Fibroblast of villous mesenchyme (primary cell): ENCODE measurements at regions not wholly inside any gene's neighbourhood (a gene's known extent, or its start where the extent isn't known, plus 50 kb on each side); places are given as distances from the start of the nearest gene placed in this dataset.
"Not testable (repeated sequence)": the region's sequence is repeated elsewhere in the genome, so short reads cannot be mapped to it uniquely, and the experiment has no call there.

Experiments
- DNase-seq: peaks from one replicate; pipeline ENCODE4 v3.0.0-alpha.2; 2010; ENCODE audit warnings: low read depth
- H3K4me3 ChIP-seq: 2 replicates; pipeline ENCODE4 v1.5.1; 2011; ENCODE audit warnings: low read depth, mild to moderate bottlenecking, low read length
- TF ChIP-seq, protein P1 (sequence below): IDR thresholded peaks from 2 replicates; pipeline ENCODE4 v1.5.1; 2012; ENCODE audit warnings: low read depth, mild to moderate bottlenecking, low read length; ENCODE audit not compliant: insufficient read depth

DNA sequence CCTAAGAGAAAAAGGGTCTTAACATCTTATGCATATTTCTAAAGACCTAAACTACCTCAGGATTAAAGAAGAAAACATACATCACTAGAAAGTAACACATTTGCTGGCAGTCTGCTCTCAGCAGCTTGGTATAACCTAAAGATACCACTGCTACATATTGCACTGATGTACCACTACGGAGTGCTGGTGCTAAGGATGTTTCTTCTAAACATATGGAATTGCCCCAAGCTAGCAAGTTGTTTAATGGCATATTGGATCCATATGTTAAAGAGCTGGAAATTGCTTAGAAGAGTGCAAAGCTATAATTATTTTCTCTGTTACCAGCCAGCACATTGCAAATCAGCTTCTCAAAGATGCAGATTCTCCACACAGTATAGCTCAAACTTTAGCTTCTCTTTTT is 436.5 kb upstream of the GALNTL6 start:
- no peak for DNase-seq
- H3K4me3 ChIP-seq = no peak overlapping the region
- TF ChIP-seq, protein P1, sequence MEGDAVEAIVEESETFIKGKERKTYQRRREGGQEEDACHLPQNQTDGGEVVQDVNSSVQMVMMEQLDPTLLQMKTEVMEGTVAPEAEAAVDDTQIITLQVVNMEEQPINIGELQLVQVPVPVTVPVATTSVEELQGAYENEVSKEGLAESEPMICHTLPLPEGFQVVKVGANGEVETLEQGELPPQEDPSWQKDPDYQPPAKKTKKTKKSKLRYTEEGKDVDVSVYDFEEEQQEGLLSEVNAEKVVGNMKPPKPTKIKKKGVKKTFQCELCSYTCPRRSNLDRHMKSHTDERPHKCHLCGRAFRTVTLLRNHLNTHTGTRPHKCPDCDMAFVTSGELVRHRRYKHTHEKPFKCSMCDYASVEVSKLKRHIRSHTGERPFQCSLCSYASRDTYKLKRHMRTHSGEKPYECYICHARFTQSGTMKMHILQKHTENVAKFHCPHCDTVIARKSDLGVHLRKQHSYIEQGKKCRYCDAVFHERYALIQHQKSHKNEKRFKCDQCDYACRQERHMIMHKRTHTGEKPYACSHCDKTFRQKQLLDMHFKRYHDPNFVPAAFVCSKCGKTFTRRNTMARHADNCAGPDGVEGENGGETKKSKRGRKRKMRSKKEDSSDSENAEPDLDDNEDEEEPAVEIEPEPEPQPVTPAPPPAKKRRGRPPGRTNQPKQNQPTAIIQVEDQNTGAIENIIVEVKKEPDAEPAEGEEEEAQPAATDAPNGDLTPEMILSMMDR = no peak

DNA sequence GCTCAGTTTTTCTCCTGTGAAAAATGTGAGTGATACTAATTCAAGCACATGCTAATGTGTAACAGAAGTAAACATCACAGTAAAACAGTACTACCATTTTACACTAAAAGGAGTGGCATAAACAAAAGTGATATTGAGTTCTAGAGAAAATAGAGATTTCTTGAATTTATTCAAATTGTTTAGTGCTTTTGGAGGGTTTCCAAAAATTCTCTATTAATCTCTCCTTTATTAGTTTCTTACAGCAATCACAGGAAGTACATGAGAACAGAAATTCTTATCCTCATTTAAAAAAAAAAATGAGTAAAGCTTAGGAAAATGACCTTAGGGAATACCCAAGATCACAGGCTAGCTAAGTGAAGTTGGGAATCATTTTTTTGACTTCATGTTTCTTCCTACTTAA is 459.7 kb upstream of the GALNTL6 start:
- H3K4me3 ChIP-seq = no peak overlapping the region
- TF ChIP-seq, protein P1 = no peak
- DNase-seq = no peak

DNA sequence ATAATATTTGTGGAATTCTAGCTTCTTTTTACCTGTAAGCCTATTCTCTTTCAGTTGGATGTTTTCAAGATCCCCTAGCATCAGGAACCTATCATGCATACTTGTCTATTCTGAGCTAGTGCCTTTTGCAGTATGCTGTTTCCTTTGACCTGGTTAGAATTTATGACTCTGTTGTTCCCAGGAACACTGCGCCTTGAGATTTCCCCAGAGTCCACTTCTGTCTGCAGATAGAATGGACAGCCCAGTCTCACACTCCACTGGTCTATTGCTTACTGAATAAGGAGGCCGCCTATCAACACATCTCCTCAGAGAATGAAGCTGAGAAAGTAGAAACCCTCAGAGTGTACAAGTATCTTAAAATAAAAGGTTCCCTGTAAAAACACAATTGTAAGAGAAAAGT is 465.1 kb upstream of the GALNTL6 start:
- DNase-seq = no peak
- no peak overlapping the region for H3K4me3 ChIP-seq
- TF ChIP-seq, protein P1 = no peak

DNA sequence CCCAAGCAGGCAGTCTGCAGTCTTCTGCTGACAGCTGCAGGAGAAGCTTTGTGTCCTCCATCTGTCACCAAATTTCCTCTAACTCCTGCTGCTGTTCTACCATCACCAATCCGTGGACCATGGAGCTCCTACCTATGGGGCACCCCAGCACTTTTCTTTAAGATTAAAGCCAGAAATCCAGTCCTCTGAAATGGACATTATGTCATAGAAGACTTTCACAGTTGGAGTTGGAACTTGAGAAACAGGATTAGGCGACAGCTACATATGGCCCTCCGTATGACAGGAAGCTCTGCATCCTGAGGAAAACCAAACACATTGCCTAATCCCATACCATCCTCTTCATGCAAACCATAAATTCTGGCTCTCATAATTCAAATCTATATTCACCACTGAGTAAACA is 470.6 kb upstream of the GALNTL6 start:
- no peak for DNase-seq
- TF ChIP-seq, protein P1 = no peak
- H3K4me3 ChIP-seq = no peak overlapping the region

DNA sequence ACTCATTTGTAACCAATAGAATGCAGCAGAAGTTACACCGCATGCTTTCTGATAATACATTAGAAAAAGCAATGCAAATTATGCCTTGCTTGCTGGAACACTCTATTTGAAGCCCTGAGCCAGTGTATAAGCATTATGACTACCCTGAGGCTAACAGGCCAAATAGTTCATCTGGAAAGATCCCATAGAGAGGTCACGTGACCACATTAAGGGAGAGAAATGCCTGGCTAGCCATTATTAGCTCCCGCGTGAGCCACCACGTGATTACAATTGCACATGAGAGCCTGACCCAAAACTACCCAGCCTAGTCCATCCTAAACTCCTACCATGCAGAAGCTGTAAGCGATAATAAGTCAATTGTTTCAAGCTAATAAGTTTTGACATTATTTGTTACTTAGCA is 472.9 kb upstream of the GALNTL6 start:
- TF ChIP-seq, protein P1 = no peak
- DNase-seq = no peak

DNA sequence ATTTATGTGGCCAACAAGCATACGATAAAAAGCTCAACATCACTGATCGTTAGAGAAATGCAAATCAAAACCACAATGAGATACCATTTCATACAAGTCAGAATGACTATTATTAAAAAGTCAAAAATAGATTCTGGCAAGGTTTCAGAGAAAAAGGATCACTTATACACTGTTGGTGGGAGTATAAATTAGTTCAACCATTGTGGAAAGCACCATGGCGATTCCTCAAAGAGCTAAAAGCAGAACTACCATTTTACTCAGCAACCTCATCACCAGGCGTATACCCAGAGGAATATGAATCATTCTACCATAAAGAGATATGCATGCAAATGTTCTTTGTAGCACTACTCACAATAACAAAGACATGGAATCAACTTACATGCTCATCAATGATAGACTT is 478.7 kb upstream of the GALNTL6 start:
- H3K4me3 ChIP-seq = no peak overlapping the region
- no peak for DNase-seq
- TF ChIP-seq, protein P1 = no peak

More for the DNA sequence above, 472.9 kb upstream of the GALNTL6 start:
- no peak overlapping the region for H3K4me3 ChIP-seq

DNA sequence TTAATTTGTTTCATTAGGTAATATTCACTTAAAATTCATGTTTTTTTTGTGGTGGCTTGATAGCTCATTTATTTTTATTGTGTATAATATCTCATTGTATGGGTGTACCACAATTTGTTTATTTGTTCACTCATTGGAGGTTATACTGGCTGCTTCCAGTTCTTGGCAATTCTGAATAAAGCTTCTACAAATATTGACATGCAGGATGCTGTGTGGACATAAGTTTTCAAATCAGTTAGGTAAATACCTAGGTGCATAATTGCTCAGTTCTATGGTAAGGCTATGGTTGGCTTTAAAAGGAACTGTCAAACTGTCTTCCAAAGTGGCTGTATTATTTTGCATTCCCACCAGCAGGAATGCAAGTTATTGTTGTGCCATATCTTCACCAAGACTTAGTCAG is 504.5 kb upstream of the GALNTL6 start:
- no peak overlapping the region for H3K4me3 ChIP-seq
- TF ChIP-seq, protein P1 = no peak
- DNase-seq = no peak

DNA sequence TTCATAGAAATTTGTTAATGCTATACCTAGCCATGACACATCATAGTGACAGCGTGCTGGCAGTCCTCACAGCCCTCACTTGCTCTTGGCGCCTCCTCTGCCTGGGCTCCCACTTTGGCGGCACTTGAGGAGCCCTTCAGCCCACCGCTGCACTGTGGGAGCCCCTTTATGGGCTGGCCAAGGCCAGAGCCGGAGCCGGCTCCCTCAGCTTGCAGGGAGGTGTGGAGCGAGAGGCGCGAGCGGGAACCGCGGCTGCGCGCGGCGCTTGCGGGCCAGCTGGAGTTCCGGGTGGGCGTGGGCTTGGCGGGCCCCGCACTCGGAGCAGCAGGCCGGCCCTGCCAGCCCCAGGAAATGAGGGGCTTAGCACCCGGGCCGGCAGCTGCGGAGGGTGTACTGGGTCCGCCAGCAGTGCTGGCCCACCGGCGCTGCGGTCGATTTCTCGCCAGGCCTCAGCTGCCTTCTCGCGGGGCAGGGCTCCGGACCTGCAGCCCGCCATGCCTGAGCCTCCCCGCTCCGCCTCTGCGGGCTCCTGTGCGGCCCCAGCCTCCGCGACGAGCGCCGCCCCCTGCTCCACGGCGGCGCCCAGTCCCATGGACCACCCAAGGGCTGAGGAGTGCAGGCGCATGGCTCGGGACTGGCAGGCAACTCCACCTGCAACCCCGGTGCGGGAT is 515.0 kb upstream of the GALNTL6 start:
- not testable (repeated sequence) for H3K4me3 ChIP-seq, DNase-seq
